Thyroid gland (tissue), 4 donors: ENCODE measurements at regions not wholly inside any gene's neighbourhood (a gene's known extent, or its start where the extent isn't known, plus 50 kb on each side); places are given as distances from the start of the nearest gene placed in this dataset.
"Not testable (repeated sequence)": the region's sequence is repeated elsewhere in the genome, so short reads cannot be mapped to it uniquely, and the experiment has no call there.

Source experiments
- POLR2A ChIP-seq, 2 donors: fragments of 450-650 bp; IDR thresholded peaks; one replicate each; pipeline ENCODE4 v1.6.1; 2017; ENCODE audit warnings: antibody characterized with exemption in 2 of 2, mild to moderate bottlenecking in 2 of 2, moderate library complexity in 1 of 2
- TF ChIP-seq, protein P1 (sequence below), 6 experiments: fragments of 200-600 bp in 3 of 6; fragments of 450-650 bp in 3 of 6; sonication (generic) in 3 of 6; IDR thresholded peaks; one replicate each; pipeline ENCODE4 v1.5.1; 2016 to 2019; ENCODE audit warnings: antibody characterized with exemption in 6 of 6, mild to moderate bottlenecking in 2 of 6, inconsistent platforms in 1 of 6, moderate library complexity in 1 of 6

DNA sequence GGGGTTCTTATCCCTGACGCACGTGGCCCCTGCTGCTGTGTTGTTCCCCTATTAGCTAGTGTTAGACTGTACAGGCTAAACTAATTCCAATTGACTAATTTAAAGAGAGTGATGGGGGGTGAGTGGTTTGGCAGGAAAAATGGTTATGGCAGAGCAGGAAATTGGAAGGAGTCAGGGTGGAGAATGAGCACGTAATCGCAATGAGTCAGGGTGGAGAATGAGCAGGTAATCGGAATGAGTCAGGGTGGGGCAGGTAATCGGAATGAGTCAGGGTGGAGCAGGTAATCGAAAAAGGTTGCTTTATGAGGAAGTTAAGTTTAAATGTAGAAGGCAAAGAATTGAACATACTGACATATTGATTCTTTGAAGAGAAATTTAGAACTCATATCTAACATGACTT lies 1002.6 kb upstream of the HS3ST1 start:
- TF ChIP-seq POLR2A (IDR thresholded peaks at IDR 0.05), result not testable (repeated sequence)
- TF ChIP-seq, protein P1, sequence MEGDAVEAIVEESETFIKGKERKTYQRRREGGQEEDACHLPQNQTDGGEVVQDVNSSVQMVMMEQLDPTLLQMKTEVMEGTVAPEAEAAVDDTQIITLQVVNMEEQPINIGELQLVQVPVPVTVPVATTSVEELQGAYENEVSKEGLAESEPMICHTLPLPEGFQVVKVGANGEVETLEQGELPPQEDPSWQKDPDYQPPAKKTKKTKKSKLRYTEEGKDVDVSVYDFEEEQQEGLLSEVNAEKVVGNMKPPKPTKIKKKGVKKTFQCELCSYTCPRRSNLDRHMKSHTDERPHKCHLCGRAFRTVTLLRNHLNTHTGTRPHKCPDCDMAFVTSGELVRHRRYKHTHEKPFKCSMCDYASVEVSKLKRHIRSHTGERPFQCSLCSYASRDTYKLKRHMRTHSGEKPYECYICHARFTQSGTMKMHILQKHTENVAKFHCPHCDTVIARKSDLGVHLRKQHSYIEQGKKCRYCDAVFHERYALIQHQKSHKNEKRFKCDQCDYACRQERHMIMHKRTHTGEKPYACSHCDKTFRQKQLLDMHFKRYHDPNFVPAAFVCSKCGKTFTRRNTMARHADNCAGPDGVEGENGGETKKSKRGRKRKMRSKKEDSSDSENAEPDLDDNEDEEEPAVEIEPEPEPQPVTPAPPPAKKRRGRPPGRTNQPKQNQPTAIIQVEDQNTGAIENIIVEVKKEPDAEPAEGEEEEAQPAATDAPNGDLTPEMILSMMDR (IDR thresholded peaks at IDR 0.05), result not testable (repeated sequence)
